HG03378 (cell line): ENCODE measurements at regions not wholly inside any gene's neighbourhood (a gene's known extent, or its start where the extent isn't known, plus 50 kb on each side); places are given as distances from the start of the nearest gene placed in this dataset.
"Not testable (repeated sequence)": the region's sequence is repeated elsewhere in the genome, so short reads cannot be mapped to it uniquely, and the experiment has no call there.

Source experiments
- ATAC-seq: cut with Tn5 transposase; IDR thresholded peaks from one replicate; pipeline ENCODE4 v1.9.1; 2021; ENCODE audit warnings: mild to moderate bottlenecking, moderate library complexity; ENCODE audit not compliant: unreplicated experiment

DNA sequence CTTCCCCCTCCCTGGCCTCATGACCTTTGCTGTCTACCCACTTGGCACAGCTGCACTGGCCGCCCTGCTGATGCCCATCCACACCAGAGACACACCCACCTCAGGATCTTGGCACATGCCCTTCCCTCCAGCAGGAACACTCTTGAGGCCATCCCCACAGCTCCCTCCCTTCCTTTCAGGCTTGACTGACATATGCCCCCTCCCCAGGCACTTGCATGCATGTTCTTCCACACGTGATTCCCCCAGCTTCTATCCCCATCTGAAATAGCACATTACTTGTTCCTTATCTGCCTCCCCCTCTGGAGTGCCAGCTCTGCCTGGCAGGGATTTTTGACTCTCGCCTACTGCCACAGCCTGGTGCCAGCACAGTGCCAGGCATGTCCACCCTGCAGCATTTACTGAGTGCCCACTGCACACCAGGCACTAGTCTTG lies 98.5 kb upstream of the SLC25A33 start:
- ATAC-seq: no peak

DNA sequence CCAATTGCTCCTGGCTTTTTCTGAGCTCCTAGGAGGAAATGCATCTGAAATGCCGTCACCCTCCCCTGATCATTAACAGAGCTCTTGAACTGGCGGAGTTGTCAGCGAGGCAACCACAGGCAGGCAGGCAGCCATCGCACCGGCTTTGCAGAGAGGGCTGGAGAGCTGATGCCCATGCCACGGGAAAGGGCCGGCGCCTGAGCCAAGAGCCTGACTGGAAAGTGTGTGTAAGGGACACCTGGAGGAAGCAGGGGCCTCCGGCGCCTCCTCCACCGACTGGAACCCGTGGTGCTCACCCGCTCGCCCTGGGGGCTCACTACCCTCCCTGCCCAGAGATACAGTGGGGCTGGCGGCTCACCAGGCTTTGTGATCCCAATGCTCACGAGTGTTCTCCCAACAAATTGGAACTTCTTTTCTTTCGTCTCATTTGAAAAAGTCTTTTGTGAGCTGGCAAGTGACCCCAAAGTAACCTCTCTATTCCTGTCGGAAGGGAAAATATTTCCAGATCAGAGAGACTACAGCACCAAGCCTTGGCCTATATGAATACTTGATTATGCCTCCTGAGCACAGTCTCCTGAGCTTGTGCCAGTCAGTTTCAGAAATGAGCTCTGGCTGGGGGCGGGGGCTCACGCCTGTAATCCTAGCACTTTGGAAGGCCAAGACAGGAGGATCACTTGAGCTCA lies 97.7 kb upstream of the SLC25A33 start:
- ATAC-seq: no peak

DNA sequence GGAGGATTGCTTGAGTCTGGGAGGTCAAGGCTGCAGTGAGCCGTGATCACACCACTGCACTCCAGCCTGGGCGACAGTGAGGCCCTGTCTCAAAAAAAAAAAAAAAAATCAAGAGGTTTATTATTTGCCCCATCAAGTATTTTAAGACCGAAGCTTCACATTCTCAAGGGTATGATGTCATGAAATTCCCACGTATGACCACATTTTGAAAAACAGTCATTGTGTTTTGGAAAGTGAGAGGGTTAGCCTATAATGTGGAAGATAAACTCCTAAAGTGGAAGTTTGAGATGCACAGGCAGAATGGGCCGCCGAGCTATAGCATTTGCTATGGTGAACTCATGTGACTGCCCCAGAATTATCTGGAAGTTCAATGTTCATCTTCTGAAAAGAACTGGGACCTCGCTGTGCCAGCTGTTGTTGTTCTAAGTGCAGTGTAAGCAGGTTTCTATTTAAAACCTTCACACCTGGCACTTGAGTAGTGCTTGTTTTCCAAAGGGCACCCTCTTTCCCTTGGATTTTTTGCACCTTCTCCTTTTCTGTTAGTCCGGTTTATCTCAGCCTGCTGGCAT lies 96.9 kb upstream of the SLC25A33 start:
- no peak for ATAC-seq

DNA sequence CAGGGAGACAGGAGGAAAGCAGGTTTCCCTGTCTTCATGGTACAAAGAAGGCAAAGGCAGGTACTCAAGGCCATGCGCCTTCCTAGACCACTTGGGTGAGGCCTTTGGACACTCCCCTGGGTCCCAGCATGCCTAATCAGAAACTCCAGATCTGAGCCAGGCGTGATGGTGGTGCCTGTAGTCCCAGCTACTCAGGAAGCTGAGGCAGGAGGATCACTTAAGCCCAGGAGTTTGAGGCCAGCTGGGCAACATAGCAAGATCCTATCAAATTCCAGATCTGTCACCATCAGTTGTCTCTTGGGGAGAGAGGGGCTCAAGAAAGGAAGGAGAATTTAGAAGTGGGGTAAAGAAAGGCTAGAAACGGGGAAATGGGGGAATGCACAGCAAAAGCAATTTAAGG lies 96.3 kb upstream of the SLC25A33 start:
- ATAC-seq: no peak

DNA sequence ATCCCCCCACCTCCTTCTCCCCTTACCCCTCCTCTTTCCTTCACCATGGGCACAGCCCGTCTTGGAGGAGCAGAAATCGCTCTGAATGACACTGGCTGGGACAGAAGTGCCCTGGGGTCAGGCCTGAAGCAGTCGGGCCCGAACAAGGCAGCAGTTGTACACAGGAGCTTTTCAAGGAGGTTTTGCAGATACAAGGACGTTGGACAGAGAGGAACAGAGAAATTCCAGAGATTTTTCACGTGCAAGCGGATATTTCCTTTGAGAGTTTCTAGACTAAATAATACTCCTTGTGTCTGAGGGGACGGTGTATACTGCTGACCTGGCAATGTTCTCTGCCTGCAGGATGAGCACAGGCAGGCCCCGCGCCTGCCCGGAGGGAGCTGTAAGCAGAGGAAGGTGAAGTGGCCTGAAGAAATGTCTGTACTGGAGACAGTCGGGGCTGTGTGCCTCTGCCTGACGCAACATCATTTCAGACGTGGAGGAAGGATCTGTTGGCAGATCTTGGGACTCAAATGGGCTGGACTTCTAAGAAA lies 95.3 kb upstream of the SLC25A33 start:
- ATAC-seq: no peak

DNA sequence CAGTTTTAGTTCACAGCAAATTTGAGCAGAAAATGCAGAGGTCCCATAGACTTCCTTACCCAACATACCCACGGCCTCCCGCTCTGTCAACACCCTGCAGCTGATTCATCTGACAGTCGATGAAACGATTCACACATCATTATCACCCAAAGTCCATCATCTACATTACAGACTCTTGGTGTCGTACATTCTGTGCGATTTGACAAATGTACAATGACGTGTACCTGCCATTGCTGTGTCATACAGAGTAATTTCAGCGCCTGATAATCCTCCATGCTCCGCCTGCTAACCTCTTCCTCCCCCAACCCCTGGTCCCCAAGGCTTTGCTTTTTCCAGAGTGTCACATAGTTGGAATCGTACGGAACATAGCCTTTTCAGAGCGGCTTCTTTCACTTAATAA lies 94.7 kb upstream of the SLC25A33 start:
- ATAC-seq: no peak

DNA sequence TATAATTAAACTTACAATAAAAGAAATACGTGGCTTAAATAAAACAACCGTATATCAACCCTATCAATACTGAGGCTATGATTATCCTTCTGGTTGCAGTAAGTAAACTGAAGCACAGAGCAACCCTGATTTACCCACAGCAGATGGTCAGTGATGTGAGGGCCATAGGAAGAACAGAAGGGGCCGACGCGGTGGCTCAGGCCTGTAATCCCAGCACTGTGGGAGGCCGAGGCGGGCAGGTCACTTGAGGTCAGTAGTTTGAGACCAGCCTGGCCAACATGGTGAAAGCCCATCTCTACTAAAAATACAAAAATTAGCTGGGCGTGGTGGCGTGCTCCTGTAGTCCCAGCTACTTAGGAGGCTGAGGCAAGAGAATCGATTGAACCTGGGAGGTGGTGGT lies 94.2 kb upstream of the SLC25A33 start:
- ATAC-seq: not testable (repeated sequence)

DNA sequence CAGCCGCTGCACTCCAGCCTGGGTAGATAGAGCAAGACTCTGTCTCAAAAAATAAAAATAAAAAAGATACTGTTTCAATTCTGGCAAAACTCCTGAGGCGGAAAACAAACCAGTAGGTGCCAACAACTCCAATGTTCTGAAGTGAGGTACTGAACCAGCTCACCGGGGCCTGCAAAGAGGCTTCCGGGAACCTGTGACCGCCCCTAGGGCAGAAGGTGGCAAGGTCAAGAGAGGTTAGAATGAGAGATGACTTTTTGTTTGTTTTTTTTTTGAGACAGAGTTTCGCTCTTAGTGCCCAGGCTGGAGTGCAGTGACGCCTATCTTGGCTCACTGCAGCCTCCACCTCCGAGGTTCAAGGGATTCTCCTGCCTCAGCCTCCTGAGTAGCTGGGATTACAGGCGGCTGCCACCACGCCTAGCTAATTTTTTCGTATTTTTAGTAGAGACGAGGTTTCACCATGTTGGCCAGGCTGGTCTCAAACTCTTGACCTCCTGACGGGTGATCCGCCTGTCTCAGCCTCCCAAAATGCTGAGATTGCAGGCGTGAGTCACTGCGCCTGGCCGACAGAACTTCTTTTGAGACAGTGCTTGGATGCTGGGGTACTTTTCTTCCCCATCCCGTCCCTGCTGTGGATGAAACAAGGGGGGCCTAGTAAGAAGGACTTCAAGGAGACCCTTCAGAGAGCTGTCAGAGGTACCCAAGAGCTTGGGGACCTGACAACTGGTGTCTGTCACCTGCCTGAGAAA lies 91.9 kb upstream of the SLC25A33 start:
- no peak for ATAC-seq

DNA sequence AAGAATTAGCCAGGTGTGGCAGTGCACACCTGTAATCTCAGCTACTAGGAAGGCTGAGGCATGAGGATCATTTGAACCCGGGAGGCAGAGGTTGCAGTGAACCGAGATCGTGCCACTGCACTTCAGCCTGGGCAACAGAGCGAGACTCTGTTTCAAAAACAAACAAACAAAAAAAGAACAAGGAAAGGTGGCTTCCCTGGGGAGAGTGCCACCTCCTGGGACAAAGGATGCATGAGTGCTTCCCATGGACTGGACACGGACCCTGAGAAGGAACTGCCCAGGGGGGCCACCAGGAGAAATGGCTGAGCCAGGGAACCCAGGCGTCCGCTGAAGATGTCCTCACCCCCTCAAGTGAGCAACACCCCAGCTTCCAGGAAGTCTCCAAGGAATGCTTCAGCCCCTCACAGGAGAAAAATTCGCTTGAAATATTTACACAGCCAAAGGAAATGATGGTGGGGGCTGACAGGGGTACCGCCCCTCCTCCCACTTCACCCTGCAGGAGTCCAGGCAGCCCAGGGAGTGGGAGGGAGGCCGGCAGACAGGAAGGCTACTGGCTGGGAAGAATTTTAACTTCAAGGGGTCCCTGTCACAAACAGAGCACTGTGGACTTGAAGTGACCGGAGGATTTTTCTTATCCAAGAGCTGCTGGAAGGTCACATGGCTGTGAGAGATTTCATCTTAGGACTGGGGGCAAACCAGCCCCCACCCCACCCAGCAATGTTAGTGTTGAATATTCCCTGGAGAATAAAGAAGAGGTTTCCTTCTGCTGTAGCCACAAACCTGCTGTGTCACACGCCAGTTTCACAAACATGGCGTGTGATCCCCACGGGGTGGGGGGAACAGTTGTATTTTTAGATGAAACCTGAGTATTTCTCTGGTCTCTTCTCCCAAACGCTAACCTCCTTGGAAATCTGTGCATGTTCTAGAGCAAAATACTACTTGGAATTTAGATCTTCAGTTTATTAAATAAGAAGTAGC lies 90.8 kb upstream of the SLC25A33 start:
- no peak for ATAC-seq

DNA sequence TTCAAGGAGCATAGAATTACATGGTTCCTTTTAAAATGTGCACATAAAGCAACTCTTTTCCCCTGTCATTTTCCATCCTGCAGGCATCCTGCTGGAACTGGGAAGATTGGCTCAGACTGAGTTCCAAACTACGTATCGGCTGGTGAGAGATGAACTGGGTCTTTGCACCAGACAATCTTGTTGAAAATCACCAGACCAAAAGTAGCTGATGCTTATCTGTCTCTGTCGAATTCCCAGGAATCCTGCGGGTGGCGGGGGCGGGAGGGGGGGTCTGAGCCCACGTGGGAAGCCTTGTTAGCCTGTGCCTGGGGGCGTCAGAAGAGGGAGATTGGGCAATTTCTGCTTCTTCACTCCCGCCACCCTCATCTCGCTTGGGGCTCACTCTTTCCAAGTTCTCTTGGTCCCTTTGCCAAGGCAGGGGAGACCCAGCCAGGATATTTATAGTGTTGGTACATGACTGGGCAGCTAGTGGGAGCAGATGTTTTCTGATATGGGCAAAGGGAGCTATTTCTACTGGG lies 90.1 kb upstream of the SLC25A33 start:
- ATAC-seq: no peak

DNA sequence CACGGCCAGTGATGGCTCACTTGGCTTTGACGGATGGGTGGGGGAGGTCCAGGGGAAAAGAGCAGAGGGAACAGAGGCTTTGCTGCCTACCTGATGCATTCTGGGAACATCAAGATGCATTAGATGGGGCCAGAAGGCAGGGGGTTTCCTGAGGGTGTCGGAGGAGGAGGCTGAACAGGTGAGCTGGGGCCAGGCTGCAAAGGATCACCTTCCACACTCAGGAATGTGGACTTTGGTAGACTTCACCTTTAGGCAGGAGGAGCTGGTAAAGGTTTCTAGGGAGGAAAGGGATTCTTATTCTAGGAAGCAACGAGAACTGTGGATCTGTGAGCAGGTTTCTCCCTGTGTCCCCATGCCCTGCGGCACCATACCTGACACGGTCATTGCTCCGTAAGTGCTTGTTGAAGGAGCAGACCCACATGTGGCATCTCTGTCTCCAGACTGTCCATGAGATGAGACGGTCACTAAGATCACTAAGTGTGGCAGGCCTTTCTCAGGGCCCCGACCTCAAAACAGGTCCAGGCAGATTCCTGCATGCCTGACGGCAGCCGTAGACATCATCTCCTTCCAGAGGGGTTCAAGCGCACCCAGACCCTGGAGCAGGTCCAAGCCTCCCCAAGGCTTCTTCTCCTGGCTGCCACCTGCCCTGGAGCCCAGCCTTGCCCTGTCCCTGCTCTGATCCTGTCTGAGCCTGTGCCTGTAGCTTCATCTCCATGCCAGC lies 89.1 kb upstream of the SLC25A33 start:
- ATAC-seq: no peak

DNA sequence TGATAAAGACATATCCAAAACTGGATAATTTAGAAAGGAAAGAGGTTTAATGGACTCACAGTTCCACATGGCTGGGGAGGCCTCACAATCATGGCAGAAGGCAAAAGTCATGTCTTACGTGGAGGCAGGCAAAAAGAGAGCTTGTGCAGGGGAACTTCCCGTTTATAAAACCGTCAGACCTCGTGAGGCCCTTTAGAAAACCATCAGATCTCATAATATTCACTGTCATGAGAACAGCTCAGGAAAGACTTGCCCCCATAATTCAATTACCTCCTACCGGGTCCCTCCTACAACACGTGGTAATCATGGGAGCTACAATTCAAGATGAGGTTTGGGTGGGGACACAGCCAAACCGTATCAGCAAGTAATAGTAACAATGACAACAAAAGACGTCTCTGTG lies 88.2 kb upstream of the SLC25A33 start:
- ATAC-seq: no peak

DNA sequence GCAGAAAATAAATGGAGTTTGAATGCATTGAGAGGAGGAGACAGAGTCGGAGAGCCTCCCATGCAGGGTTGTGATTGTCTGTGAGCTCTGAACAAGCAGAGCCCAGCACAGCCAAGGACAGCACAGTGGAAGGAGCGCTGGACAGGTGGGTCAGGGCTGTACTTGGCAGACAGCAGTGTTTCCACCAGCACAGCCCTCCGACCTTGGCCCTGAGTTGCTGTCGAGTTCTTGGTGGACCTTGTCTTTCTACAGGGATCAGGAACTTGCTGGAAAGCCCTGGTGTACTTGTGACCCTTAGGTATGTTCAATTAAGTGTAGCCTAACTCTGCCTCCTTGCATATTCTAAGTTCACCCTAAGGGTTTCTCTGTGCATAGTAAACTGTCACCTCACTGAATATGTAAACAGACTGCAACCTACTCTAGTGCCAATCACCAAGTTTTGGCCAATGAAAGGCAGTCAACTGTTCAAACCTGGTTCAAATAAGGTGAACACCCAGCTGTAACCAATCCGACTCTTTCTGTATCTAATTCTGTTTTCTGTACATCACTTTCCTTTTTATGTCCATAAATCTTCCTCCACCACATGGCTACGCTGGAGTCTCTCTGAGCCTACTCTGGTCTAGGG lies 86.6 kb upstream of the SLC25A33 start:
- ATAC-seq: no peak

DNA sequence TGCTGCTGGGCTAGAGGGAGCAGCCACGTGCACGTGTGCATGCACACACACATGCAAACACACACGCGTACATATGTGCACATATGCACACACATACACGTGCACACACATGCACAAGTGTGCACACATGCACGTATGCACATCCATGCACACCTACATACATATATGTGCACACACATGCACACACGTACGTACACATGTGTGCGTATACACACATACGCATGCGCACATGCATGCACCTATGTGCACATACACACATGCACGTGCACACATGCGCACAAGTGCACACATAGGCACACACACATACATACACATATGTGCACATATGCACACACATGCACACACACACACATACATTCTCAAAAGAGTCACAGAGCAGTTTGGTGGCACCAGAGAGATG lies 85.9 kb upstream of the SLC25A33 start:
- ATAC-seq: no peak

DNA sequence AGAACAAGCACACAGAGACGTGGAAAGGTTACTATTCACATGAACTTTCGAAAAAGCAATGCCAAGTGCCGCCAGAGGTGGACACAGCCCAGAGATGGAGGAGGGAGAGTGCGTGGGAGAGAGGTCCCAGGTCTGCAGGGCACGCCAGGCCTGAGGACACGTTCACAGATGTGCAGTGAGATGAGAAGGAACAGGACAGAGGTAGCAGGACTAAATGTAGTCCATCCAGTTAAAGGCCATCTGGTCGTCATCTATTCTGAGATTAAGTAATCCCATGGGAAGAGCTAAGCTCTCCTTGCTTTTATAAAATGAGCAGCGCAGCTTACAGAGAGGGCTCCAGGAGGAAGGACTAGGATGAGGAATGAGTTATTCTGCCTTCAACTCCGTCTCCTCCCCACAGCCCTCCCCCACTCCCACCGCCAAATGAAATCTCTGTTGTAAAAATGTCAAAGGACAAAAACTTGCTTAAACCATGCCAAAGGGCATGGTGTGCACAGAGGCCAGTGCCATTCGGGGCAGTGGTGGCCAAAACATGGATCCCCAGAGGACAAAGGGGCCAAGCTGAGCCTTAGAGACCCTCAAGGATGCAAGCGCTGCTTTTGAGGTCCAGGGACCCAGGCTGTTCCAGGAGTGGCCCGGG lies 85.4 kb upstream of the SLC25A33 start:
- no peak for ATAC-seq

DNA sequence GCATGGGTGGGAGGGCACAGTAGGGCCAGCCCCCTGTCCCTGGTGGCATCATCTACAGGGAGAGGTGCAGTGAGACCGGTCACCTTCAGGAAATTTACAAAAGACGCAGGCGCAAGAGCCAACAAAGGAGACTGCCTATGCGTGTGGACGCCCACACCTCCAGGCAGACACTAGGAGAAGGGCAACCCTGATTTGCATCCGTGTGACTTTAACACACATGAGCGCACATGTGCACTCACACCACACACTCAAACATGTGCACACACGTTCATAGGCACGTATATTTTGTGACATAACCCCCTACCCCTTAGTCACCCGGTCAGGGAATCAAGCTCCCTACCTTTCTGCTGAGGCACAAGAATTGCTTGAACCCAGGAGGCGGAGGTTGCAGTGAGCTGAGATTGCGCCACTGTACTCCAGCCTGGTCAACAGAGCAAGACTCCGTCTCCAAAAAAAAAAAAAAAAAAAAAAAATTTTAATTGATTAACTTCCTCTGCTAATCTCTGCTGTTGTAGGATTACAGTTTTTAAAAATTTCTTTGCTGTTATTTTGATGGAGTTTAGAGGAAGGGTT lies 84.7 kb upstream of the SLC25A33 start:
- no peak for ATAC-seq

DNA sequence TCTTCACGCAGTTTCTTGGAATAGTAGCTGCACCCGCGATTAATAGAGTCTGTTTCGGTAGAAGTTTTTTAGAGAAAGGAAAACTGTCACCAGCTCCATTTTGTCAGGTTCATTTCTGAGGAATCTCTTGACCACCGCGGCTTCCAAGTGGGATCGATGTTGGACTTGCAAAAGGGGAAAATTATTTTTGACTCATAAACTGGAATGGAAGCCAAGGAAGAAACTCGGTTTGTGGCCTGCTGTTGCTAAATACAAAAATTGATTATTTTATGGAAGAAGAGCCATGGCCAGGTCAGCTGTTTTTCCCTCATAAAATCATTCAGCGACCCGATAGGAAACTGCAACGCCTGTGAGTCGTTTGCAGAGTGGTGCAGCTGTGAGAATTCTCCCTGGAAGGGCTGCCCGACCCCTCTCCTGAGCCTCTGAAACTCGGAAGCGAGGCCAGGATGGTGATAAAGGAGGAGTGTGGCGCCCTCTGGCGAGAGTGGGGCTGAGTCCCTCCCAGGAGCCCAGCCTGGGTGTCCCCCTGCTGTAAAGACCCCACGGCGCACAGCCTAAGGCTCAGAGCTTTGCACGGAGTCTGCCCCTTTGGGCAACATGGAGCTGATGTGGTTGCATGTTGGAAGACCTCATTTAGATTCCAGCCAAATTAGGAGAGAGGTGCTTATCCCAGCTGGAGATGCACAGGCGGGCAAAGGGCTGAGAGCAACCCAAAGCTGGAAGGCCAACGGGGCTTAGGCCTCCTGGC lies 83.6 kb upstream of the SLC25A33 start:
- no peak for ATAC-seq

DNA sequence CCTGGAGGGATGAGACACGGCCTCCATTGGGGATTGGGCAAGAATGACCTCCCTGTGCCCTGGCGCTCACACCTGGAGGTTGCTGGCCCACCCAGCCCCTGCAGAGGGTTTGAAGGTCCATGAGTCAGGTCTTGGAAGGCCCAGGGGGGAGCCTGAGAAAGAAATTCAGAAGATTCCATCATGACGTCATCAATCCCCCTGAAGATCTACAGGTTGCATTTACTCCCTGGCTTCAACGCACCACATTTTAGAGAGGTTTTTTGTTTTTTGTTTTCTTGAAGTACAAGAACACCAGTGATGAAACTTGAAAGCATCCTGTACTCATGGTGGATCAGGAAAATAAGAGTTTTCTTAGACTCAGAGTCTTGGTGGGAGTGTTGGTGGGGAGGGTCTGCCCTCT lies 82.4 kb upstream of the SLC25A33 start:
- ATAC-seq: no peak
